ENCODE measurements at regions not wholly inside any gene's neighbourhood (a gene's known extent, or its start where the extent isn't known, plus 50 kb on each side); places are given as distances from the start of the nearest gene placed in this dataset.

- no peak for DNase-seq (ENCODE audit: extremely low read depth, insufficient read length)
- Histone ChIP-seq H3K36me3 (ENCODE audit: control insufficient read depth, insufficient read depth, low read length) (no peaks in the 10 kb centered on the region), H3K4me3 (replicated peaks; ENCODE audit: low read depth, low read length) (no peak overlapping the region), H3K27me3 (replicated peaks; ENCODE audit: control insufficient read depth, insufficient read depth, low read length) (no peaks in the 10 kb centered on the region)
- TF ChIP-seq CTCF (IDR thresholded peaks at IDR 0.05; ENCODE audit: insufficient read depth, low read length, poor library complexity, severe bottlenecking) = no peak
Observed at GRCh38 chr11:107180236-107180635, 162.0 kb upstream of the GUCY1A2 start.

DNA sequence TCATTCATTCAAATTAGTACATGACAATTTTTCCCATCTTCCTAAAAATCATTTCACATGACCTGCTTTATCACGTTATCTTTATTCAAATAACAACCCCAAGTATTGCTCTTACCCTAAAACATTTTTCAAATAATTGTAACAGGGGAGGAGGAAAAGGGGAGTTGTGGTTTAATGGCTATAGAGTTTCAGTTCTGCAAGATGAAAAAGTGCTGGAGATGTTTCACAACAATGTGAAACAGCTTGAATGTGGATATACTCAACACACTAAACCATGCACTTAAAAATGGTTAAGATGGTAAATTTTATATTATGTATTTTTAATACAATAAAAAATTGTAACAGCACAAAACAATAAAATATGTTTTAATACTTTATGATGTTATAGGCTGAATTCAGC is 161.6 kb upstream of the GUCY1A2 start:
- Histone ChIP-seq H3K36me3 (ENCODE audit: control insufficient read depth, insufficient read depth, low read length) (no peaks in the 10 kb centered on the region), H3K27me3 (replicated peaks; ENCODE audit: control insufficient read depth, insufficient read depth, low read length) (no peaks in the 10 kb centered on the region), H3K4me3 (replicated peaks; ENCODE audit: low read depth, low read length) (no peak overlapping the region)
- DNase-seq (ENCODE audit: extremely low read depth, insufficient read length) = no peak
- TF ChIP-seq CTCF (IDR thresholded peaks at IDR 0.05; ENCODE audit: insufficient read depth, low read length, poor library complexity, severe bottlenecking) = no peak

- Histone ChIP-seq H3K27me3 (replicated peaks; ENCODE audit: control insufficient read depth, insufficient read depth, low read length) (no peaks in the 10 kb centered on the region), H3K36me3 (ENCODE audit: control insufficient read depth, insufficient read depth, low read length) (no peaks in the 10 kb centered on the region), H3K4me3 (replicated peaks; ENCODE audit: low read depth, low read length) (no peak overlapping the region)
- no peak for TF ChIP-seq CTCF (IDR thresholded peaks at IDR 0.05; ENCODE audit: insufficient read depth, low read length, poor library complexity, severe bottlenecking)
- no peak for DNase-seq (ENCODE audit: extremely low read depth, insufficient read length)
Observed at GRCh38 chr11:107177106-107177477, 158.8 kb upstream of the GUCY1A2 start.

- DNase-seq (ENCODE audit: extremely low read depth, insufficient read length) = no peak
- no peak overlapping the region for H3K4me3 ChIP-seq (replicated peaks; ENCODE audit: low read depth, low read length)
- H3K27me3 ChIP-seq (replicated peaks; ENCODE audit: control insufficient read depth, insufficient read depth, low read length) = no peaks in the 10 kb centered on the region
- no peaks in the 10 kb centered on the region for H3K36me3 ChIP-seq (ENCODE audit: control insufficient read depth, insufficient read depth, low read length)
- TF ChIP-seq CTCF (IDR thresholded peaks at IDR 0.05; ENCODE audit: insufficient read depth, low read length, poor library complexity, severe bottlenecking) = no peak
Observed at GRCh38 chr11:107176148-107177105, 158.2 kb upstream of the GUCY1A2 start.

GRCh38 chr11:107174856-107175255 is 156.6 kb upstream of the GUCY1A2 start:
- TF ChIP-seq CTCF (IDR thresholded peaks at IDR 0.05; ENCODE audit: insufficient read depth, low read length, poor library complexity, severe bottlenecking) = no peak

More at GRCh38 chr11:107174856-107175255, 156.6 kb upstream of the GUCY1A2 start:
- H3K36me3 ChIP-seq (ENCODE audit: control insufficient read depth, insufficient read depth, low read length) = no peaks in the 10 kb centered on the region
- no peak overlapping the region for H3K4me3 ChIP-seq (replicated peaks; ENCODE audit: low read depth, low read length)
- no peak for DNase-seq (ENCODE audit: extremely low read depth, insufficient read length)
- H3K27me3 ChIP-seq (replicated peaks; ENCODE audit: control insufficient read depth, insufficient read depth, low read length) = no peaks in the 10 kb centered on the region

Measured in GM06990 (cell line).